SK-N-SH (cell line): ENCODE measurements at regions not wholly inside any gene's neighbourhood (a gene's known extent, or its start where the extent isn't known, plus 50 kb on each side); places are given as distances from the start of the nearest gene placed in this dataset.

Experiments
- CTCF ChIA-PET: fragments of 300-600, 350-600 bp; formaldehyde crosslinking; extraction: SDS; loops from one replicate; lab custom pipeline; 2021; lab: Yijun Ruan, JAX
- POLR2A ChIA-PET: fragments of 350-600 bp; sonication (Branson Sonifier 250); formaldehyde crosslinking; extraction: SDS; loops from one replicate; lab custom pipeline; 2020; ENCODE audit warnings: antibody characterized with exemption, inconsistent platforms; lab: Yijun Ruan, JAX
- DNase-seq: peaks from one replicate; pipeline ENCODE4 v3.0.0; 2012
- H2AFZ ChIP-seq: fragments of 200-600 bp; sonication (generic); 2 replicates; pipeline ENCODE4 v1.8.1; 2016; ENCODE audit warnings: antibody characterized with exemption, mild to moderate bottlenecking, low read depth
- H3F3A ChIP-seq: fragments of 200-600 bp; sonication (generic); replicated peaks from 2 replicates; pipeline ENCODE3; 2016; ENCODE audit warnings: antibody characterized with exemption, mild to moderate bottlenecking; ENCODE audit not compliant: insufficient read depth
- H3K27ac ChIP-seq, 2 experiments: fragments of 200-500 bp in 1 of 2; fragments of 200-600 bp in 1 of 2; sonication (Bioruptor generic) in 1 of 2; sonication (generic), shearing (Covaris generic) in 1 of 2; 2 replicates each; pipeline versions ENCODE4 v1.5.1 to v1.6.1; 2014 to 2016; ENCODE audit warnings: low read depth in 2 of 2, inconsistent platforms in 1 of 2, low read length in 1 of 2, mild to moderate bottlenecking in 1 of 2, mixed read lengths in 1 of 2
- H3K27me3 ChIP-seq: fragments of 200-600 bp; sonication (generic), shearing (Covaris generic); 2 replicates; pipeline ENCODE4 v1.6.1; 2016; ENCODE audit warnings: mixed run types; ENCODE audit not compliant: insufficient read depth
- H3K36me3 ChIP-seq, 2 experiments: fragments of 200-500 bp in 1 of 2; fragments of 200-600 bp in 1 of 2; sonication (Bioruptor generic) in 1 of 2; sonication (generic) in 1 of 2; replicated peaks in 1 of 2; 2 replicates each; pipeline versions ENCODE3 to v1.5.1; 2014 to 2016; ENCODE audit warnings: low read length in 1 of 2, mild to moderate bottlenecking in 1 of 2; ENCODE audit not compliant: insufficient read depth in 2 of 2, control insufficient read depth in 1 of 2
- H3K4me1 ChIP-seq, 2 experiments: fragments of 200-500 bp in 1 of 2; fragments of 200-600 bp in 1 of 2; sonication (Bioruptor generic) in 1 of 2; sonication (generic), shearing (Covaris generic) in 1 of 2; 2 replicates each; pipeline versions ENCODE4 v1.5.1 to v1.6.1; 2014 to 2016; ENCODE audit warnings: low read depth in 1 of 2, low read length in 1 of 2, mixed run types in 1 of 2; ENCODE audit not compliant: insufficient read depth in 2 of 2, control insufficient read depth in 1 of 2
- H3K4me2 ChIP-seq: fragments of 200-600 bp; sonication (generic), shearing (Covaris generic); 2 replicates; pipeline ENCODE4 v1.6.1; 2017; ENCODE audit warnings: mixed run types
- H3K4me3 ChIP-seq, 2 experiments: fragments of 200-500 bp in 1 of 2; fragments of 200-600 bp in 1 of 2; sonication (Bioruptor generic) in 1 of 2; sonication (generic), shearing (Covaris generic) in 1 of 2; 2 replicates each; pipeline versions ENCODE4 v1.5.1 to v1.8.1; 2014 to 2016; ENCODE audit warnings: low read depth in 2 of 2, inconsistent platforms in 1 of 2, low read length in 1 of 2, mild to moderate bottlenecking in 1 of 2, mixed read lengths in 1 of 2, moderate library complexity in 1 of 2
- H3K79me2 ChIP-seq: fragments of 200-600 bp; sonication (generic); 2 replicates; pipeline ENCODE4 v1.8.1; 2017; ENCODE audit warnings: mild to moderate bottlenecking; ENCODE audit not compliant: insufficient read depth
- H3K9ac ChIP-seq: fragments of 200-600 bp; sonication (generic); 2 replicates; pipeline ENCODE4 v1.6.1; 2017; ENCODE audit warnings: mixed run types
- H3K9me2 ChIP-seq: fragments of 200-600 bp; sonication (generic); 2 replicates; pipeline ENCODE4 v1.6.1; 2017; ENCODE audit warnings: mixed run types
- H3K9me3 ChIP-seq: fragments of 200-600 bp; sonication (generic); 2 replicates; pipeline ENCODE4 v1.6.1; 2017; ENCODE audit warnings: mixed run types, mild to moderate bottlenecking, moderate library complexity
- H4K20me1 ChIP-seq: fragments of 200-600 bp; sonication (generic); 2 replicates; pipeline ENCODE4 v1.6.1; 2017; ENCODE audit warnings: mild to moderate bottlenecking, mixed run types; ENCODE audit not compliant: insufficient read depth
- CHD2 ChIP-seq: fragments of 150-350 bp; IDR thresholded peaks from 2 replicates; pipeline ENCODE4 v1.6.1; 2018; ENCODE audit warnings: low read length; ENCODE audit not compliant: partially characterized antibody
- ELF1 ChIP-seq: IDR thresholded peaks from 2 replicates; pipeline ENCODE4 v1.4.0; 2012
- FOSL2 ChIP-seq: IDR thresholded peaks from 2 replicates; pipeline ENCODE4 v1.4.0; 2012; ENCODE audit warnings: low read depth, mild to moderate bottlenecking, moderate library complexity, borderline replicate concordance
- FOXJ3 ChIP-seq: sonication (generic); formaldehyde crosslinking; IDR thresholded peaks from 2 replicates; pipeline ENCODE4 v1.5.1; 2020; ENCODE audit warnings: mild to moderate bottlenecking, missing genetic modification reagents
- FOXM1 ChIP-seq: IDR thresholded peaks from 2 replicates; pipeline ENCODE4 v1.4.0; 2012; ENCODE audit warnings: low read depth, mild to moderate bottlenecking
- GABPA ChIP-seq: IDR thresholded peaks from 2 replicates; pipeline ENCODE4 v1.4.0; 2012; ENCODE audit warnings: low read depth, mild to moderate bottlenecking
- IRF3 ChIP-seq: fragments of 150-350 bp; IDR thresholded peaks from 2 replicates; pipeline ENCODE4 v1.6.1; 2016; ENCODE audit warnings: mild to moderate bottlenecking, low read depth, low read length
- MXI1 ChIP-seq: IDR thresholded peaks from 2 replicates; pipeline ENCODE4 v1.6.1; 2012; ENCODE audit warnings: mild to moderate bottlenecking, low read depth, low read length, improper control_type of control experiment
- RXRA ChIP-seq: IDR thresholded peaks from 2 replicates; pipeline ENCODE4 v1.4.0; 2012; ENCODE audit warnings: low read depth, mild to moderate bottlenecking, borderline replicate concordance
- SIN3A ChIP-seq: IDR thresholded peaks from 2 replicates; pipeline ENCODE4 v1.6.1; 2012; ENCODE audit warnings: low read depth, mild to moderate bottlenecking, low read length, moderate library complexity, borderline replicate concordance
- SMC3 ChIP-seq: IDR thresholded peaks from 2 replicates; pipeline ENCODE4 v1.6.1; 2012; ENCODE audit warnings: low read depth, low read length, improper control_type of control experiment
- USF2 ChIP-seq: fragments of 150-350 bp; IDR thresholded peaks from 2 replicates; pipeline ENCODE4 v1.6.1; 2017; ENCODE audit warnings: antibody characterized with exemption, low read length, low read depth, borderline replicate concordance
- YY1 ChIP-seq: IDR thresholded peaks from 2 replicates; pipeline ENCODE4 v1.4.0; 2012; ENCODE audit warnings: low read depth, mild to moderate bottlenecking
- WGBS: methylation state at CpG from one replicate; pipeline ENCODE4 v1.1.6; 2017; ENCODE audit warnings: low lambda C conversion rate; 5-methylcytosine and 5-hydroxymethylcytosine counted together
- TF ChIP-seq, protein P1 (sequence below): IDR thresholded peaks from 2 replicates; pipeline ENCODE4 v1.4.0; 2012; ENCODE audit warnings: low read depth, borderline replicate concordance
- TF ChIP-seq, protein P2 (sequence below): IDR thresholded peaks from 2 replicates; pipeline ENCODE4; 2012
- TF ChIP-seq, protein P3 (sequence below): IDR thresholded peaks from 2 replicates; pipeline ENCODE4 v1.4.0; 2012; ENCODE audit warnings: low read depth

- TF ChIP-seq, protein P1, sequence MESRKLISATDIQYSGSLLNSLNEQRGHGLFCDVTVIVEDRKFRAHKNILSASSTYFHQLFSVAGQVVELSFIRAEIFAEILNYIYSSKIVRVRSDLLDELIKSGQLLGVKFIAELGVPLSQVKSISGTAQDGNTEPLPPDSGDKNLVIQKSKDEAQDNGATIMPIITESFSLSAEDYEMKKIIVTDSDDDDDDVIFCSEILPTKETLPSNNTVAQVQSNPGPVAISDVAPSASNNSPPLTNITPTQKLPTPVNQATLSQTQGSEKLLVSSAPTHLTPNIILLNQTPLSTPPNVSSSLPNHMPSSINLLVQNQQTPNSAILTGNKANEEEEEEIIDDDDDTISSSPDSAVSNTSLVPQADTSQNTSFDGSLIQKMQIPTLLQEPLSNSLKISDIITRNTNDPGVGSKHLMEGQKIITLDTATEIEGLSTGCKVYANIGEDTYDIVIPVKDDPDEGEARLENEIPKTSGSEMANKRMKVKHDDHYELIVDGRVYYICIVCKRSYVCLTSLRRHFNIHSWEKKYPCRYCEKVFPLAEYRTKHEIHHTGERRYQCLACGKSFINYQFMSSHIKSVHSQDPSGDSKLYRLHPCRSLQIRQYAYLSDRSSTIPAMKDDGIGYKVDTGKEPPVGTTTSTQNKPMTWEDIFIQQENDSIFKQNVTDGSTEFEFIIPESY = no peak
Measured at GRCh38 chr16:72309001-72309400, 137.0 kb upstream of the PMFBP1 start (continued).

DNA sequence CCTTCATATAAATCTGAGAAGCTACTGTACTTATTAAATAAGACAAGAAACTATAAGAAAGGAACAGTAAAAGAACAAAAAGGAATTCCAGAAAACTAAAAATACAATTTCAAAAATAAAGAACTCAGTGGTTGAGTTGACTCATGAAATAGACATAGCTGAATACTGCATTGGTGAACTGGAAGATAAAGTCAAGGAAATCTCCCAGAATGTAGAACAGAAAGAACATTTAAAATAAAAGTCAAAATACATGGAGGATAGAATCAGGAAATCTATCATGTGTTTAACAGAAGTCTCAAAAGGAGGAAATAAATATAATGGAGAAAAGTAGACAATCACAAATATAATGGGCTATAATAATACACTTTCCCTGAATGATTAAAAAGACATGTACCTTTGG is 136.4 kb upstream of the PMFBP1 start:
- Histone ChIP-seq H3K79me2 (no peaks in the 10 kb centered on the region), H3K27me3 (no peaks in the 10 kb centered on the region), H3K9me2 (no peaks in the 10 kb centered on the region), H4K20me1 (no peaks in the 10 kb centered on the region), H3K4me2 (no peak overlapping the region), H3K27ac (no peak overlapping the region), H3F3A (no peaks in the 10 kb centered on the region), H3K4me1 (peaks cover 0 to 2% of the 10 kb centered on the region in 2 experiments; a peak in 1 of 4 replicates), H3K36me3 (no peaks in the 10 kb centered on the region), H3K9me3 (peaks cover 7% of the 10 kb centered on the region; the same call in 1 of the 2 replicates), H3K4me3 (no peak overlapping the region), H2AFZ (no peak overlapping the region), H3K9ac (no peak overlapping the region)
- CTCF ChIA-PET = no interaction called here
- TF ChIP-seq, protein P2, sequence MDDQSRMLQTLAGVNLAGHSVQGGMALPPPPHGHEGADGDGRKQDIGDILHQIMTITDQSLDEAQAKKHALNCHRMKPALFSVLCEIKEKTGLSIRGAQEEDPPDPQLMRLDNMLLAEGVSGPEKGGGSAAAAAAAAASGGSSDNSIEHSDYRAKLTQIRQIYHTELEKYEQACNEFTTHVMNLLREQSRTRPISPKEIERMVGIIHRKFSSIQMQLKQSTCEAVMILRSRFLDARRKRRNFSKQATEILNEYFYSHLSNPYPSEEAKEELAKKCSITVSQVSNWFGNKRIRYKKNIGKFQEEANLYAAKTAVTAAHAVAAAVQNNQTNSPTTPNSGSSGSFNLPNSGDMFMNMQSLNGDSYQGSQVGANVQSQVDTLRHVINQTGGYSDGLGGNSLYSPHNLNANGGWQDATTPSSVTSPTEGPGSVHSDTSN = no peak
- POLR2A ChIA-PET = no interaction called here
- DNase-seq = no peak

DNA sequence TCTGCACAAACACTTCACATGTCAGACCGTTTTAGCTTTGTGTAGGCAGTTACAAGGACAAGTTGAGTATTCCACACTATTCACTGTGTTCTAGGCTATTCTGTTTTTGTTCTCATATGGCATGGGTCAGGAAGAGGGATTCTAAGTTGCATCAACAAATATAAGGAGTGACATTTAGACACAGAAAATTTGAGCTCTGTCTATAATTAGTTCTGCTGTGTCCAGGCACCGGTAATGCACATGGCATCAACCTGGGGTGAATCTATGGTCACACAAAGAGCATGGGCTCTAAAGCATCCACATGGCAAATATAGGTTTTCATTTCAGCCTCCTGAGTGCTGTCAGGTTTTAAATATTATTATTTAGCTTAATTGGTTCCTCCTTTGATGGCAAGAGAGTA is 130.4 kb upstream of the PMFBP1 start:
- ChIA-PET POLR2A (interaction anchor here (0.9 kb wide), 1 partner anchor 104 kb away, joined by 4 read pairs; no protein-coding TSS in a partner anchor), CTCF (interaction anchor here (1.5 kb wide), 1 partner anchor 107 kb away, joined by 5 read pairs; no protein-coding TSS in a partner anchor)
- H3K4me1 ChIP-seq = peaks cover 0 to 18% of the 10 kb centered on the region in 2 experiments; a peak in 2 of 4 replicates
- H3K27me3 ChIP-seq = no peaks in the 10 kb centered on the region
- peak overlapping the region in 1 of 2 experiments; percentile 58; a peak in 2 of 4 replicates for H3K27ac ChIP-seq
- 59% methylated on average over 2 of the region's 2 CpGs for WGBS
- no peak overlapping the region for H2AFZ ChIP-seq
- no peaks in the 10 kb centered on the region for H3K36me3 ChIP-seq
- no peak overlapping the region for H3K4me2 ChIP-seq
- no peaks in the 10 kb centered on the region for H3F3A ChIP-seq
- H4K20me1 ChIP-seq = no peaks in the 10 kb centered on the region
- no peak overlapping the region for H3K9ac ChIP-seq
- H3K9me2 ChIP-seq = no peaks in the 10 kb centered on the region
- H3K4me3 ChIP-seq = no peak overlapping the region
- no peaks in the 10 kb centered on the region for H3K79me2 ChIP-seq
- no peaks in the 10 kb centered on the region for H3K9me3 ChIP-seq
- DNase-seq = no peak
- TF ChIP-seq RXRA (no peak), ELF1 (no peak), YY1 (no peak), SIN3A (no peak), SMC3 (no peak), FOSL2 (no peak), CHD2 (no peak), USF2 (no peak), FOXM1 (no peak), MXI1 (no peak), FOXJ3 (CRISPR knock-in tag) (no peak), IRF3 (no peak), GABPA (no peak)
- TF ChIP-seq, protein P3, sequence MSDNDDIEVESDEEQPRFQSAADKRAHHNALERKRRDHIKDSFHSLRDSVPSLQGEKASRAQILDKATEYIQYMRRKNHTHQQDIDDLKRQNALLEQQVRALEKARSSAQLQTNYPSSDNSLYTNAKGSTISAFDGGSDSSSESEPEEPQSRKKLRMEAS = no peak
- TF ChIP-seq, protein P1 = no peak
